GM12892 (cell line): ENCODE measurements at regions not wholly inside any gene's neighbourhood (a gene's known extent, or its start where the extent isn't known, plus 50 kb on each side); places are given as distances from the start of the nearest gene placed in this dataset.

Experiments used
- POLR2A ChIP-seq: IDR thresholded peaks from 2 replicates; pipeline ENCODE4 v1.6.1; 2011; ENCODE audit warnings: low read depth, low read length, control low read depth
- TAF1 ChIP-seq: IDR thresholded peaks from 2 replicates; pipeline ENCODE4 v1.6.1; 2011; ENCODE audit warnings: low read depth, mild to moderate bottlenecking, control low read depth, low read length, borderline replicate concordance

- TF ChIP-seq TAF1 (no peak), POLR2A (no peak)
Measured at GRCh38 chr2:146540271-146540932, 1304.4 kb upstream of the ACVR2A start.
